GM12873 (cell line): ENCODE measurements at regions not wholly inside any gene's neighbourhood (a gene's known extent, or its start where the extent isn't known, plus 50 kb on each side); places are given as distances from the start of the nearest gene placed in this dataset.

Source experiments
- TF ChIP-seq, protein P1 (sequence below): IDR thresholded peaks from 2 replicates; pipeline ENCODE4 v1.5.1; 2012; ENCODE audit warnings: low read depth, mild to moderate bottlenecking, moderate library complexity, low read length, control low read depth; ENCODE audit not compliant: insufficient read depth; ENCODE audit errors: missing control alignments

DNA sequence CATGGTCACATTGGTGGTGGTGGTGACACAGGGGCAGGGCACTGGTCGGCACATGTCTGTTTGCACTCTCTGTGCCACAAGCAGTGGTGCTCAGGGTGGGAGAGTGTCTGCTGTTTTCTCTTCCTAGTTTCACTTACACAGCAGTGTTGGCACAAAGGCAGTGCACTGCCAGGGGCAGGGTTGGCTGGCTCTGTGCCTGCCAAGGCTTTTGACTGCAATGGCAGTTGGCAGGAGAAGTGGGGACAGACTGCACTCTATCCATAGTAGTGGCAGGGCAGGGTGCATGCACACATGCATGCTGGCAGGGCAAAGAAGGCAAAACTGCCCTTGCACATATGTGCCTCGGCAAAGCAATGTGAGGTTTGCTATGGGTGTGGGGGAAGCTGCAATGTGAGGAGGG is 635.9 kb downstream of the SUCLG1 start:
- TF ChIP-seq, protein P1, sequence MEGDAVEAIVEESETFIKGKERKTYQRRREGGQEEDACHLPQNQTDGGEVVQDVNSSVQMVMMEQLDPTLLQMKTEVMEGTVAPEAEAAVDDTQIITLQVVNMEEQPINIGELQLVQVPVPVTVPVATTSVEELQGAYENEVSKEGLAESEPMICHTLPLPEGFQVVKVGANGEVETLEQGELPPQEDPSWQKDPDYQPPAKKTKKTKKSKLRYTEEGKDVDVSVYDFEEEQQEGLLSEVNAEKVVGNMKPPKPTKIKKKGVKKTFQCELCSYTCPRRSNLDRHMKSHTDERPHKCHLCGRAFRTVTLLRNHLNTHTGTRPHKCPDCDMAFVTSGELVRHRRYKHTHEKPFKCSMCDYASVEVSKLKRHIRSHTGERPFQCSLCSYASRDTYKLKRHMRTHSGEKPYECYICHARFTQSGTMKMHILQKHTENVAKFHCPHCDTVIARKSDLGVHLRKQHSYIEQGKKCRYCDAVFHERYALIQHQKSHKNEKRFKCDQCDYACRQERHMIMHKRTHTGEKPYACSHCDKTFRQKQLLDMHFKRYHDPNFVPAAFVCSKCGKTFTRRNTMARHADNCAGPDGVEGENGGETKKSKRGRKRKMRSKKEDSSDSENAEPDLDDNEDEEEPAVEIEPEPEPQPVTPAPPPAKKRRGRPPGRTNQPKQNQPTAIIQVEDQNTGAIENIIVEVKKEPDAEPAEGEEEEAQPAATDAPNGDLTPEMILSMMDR = no peak

DNA sequence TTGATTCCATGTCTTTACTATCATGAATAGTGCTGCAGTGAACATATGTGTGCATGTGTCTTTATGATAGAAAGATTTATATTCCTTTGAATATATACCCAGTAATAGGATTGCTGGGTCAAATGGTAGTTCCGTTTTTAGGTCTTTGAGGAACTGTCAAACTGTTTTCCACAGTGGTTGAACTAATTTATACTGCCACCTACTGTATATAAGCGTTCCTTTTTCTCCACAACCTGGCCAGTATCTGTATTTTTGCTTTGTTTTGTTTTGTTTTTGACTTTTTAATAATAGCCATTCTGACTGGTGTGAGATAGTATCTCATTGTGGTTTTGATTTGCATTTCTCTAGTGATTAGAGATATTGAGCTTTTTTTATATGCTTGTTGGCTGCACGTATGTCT is 641.6 kb downstream of the SUCLG1 start:
- TF ChIP-seq, protein P1 = peak; percentile 13

DNA sequence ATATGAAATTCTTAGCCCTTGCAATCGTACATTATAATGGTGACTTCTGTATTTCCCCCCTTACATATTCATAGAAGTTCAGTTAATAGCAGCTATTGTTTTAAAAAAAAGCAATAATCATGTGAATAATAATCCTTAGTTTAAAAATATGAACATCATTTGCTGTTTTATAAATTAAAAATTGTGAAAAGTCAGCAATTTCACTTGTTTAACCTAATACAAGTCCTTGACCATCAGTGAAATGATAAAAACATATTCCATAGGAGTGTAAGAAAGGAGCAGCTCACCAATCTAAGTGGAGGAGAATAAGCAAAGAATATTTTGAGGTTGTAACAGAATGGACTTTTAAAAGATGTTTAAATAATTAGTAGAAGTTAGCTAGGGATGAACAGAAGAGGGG is 650.2 kb downstream of the SUCLG1 start:
- TF ChIP-seq, protein P1 = no peak

DNA sequence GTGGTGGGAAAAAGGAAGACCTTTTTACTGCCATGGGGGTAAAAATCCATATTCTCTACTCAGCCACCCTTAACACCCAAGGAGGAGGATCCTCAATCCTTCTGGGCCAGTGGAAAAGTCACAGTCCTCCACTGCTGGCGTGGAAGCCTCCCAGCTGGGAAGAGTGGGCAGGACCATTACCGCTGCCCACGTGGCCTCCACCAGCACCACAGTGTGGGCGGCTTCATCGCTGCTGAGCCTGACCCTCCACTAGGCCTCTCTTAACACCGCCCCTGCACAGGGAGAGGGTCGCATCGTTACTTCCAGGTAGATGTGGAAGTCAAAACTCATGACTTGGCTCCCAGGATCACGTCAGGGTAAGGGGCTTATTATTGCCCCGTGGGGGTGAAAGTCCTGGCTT is 656.5 kb downstream of the SUCLG1 start:
- TF ChIP-seq, protein P1 = no peak

DNA sequence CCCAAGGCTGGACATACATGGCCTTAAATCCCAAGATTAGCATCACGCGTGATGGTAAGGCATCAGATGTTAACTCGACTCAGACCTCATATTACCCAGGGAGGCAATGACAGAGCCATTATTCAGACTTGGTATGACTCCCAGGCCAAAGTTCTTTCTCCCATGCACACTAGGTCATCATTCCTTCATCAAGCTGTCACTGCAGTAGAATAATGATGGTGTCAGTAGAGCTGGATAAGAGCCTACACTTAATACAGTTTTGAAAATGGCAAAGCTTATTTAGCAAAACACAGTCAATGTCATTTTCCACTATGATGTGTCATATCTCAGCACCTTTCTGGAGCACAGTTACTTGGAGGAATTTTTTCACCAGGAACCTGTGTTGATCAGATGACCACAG is 663.3 kb downstream of the SUCLG1 start:
- TF ChIP-seq, protein P1 = no peak

DNA sequence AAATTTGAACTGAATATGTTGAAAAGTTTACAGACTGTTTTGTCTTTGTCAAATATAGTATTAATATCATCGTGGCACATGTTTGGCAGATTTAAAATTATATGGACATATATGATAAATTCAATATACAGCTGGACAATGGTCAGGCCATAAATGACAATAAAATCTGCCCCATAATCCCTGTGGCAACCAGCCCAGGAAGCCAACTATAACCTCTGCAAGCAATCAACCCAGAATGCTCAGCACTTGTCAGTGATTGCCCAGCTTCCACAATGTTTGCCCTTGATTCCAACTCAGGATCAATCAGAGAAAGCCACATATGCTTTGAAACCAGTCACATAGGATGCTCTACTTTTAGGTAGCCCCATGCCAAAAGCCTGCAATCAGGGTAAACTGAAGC is 671.9 kb downstream of the SUCLG1 start:
- TF ChIP-seq, protein P1 = no peak

DNA sequence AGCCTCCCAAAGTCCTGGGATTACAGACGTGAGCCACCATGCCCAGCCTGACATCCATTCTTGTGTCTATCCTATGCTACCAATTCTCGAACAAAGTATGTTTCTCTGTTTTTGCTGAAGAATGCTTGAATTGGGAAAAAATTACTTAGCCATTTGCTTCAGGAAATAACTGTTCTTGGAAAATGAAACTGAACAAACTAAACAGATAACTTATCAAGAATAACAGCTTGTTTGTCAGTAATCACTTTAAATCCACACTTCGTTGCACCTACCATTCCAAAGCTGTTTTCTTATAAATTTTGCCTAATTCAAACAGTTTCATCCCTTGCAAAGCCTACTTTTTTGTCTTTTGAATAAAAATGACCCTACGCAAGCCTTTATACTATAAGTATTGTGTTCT is 672.9 kb downstream of the SUCLG1 start:
- TF ChIP-seq, protein P1 = no peak
